Esophagus (tissue), 2 donors: ENCODE measurements at regions not wholly inside any gene's neighbourhood (a gene's known extent, or its start where the extent isn't known, plus 50 kb on each side); places are given as distances from the start of the nearest gene placed in this dataset.
"Not testable (repeated sequence)": the region's sequence is repeated elsewhere in the genome, so short reads cannot be mapped to it uniquely, and the experiment has no call there.

Experiments
- H3K27ac ChIP-seq, 2 donors: one replicate each; pipeline ENCODE4 v1.5.1; 2013; ENCODE audit warnings: low read depth in 2 of 2, mild to moderate bottlenecking in 2 of 2, inconsistent platforms in 1 of 2, low read length in 1 of 2, moderate library complexity in 1 of 2
- H3K27me3 ChIP-seq, 2 donors: one replicate each; pipeline ENCODE4 v1.6.1; 2013; ENCODE audit warnings: low read length in 2 of 2, control low read depth in 1 of 2, mild to moderate bottlenecking in 1 of 2; ENCODE audit not compliant: insufficient read depth in 2 of 2, control insufficient read depth in 1 of 2
- H3K36me3 ChIP-seq, 2 donors: one replicate each; pipeline ENCODE4 v1.6.1; 2013; ENCODE audit warnings: low read length in 1 of 2; ENCODE audit not compliant: control insufficient read depth in 2 of 2, insufficient read depth in 2 of 2
- H3K4me1 ChIP-seq, 2 donors: one replicate each; pipeline ENCODE4 v1.6.1; 2013; ENCODE audit warnings: low read length in 1 of 2; ENCODE audit not compliant: control insufficient read depth in 2 of 2, insufficient read depth in 2 of 2
- H3K4me3 ChIP-seq, 2 donors: one replicate each; pipeline ENCODE4 v1.5.1; 2013; ENCODE audit warnings: low read length in 2 of 2, mild to moderate bottlenecking in 2 of 2, low read depth in 1 of 2, moderate library complexity in 1 of 2
- H3K9me3 ChIP-seq, 2 donors: one replicate each; pipeline ENCODE4 v1.6.1; 2013; ENCODE audit warnings: mild to moderate bottlenecking in 2 of 2, low read depth in 1 of 2, low read length in 1 of 2, moderate library complexity in 1 of 2; ENCODE audit not compliant: control insufficient read depth in 2 of 2, insufficient read depth in 1 of 2
- WGBS, 2 donors: extraction: QIAGEN DNeasy Blood & Tissue Kit; methylation state at CpG; one replicate each; pipeline ENCODE4 v1.1.7; 2013; 5-methylcytosine and 5-hydroxymethylcytosine counted together
- donor health status: healthy with polysubstance abuse.
- donor health status: Bipolar disorder and iron deficiency.

- 96 to 98% methylated on average over 2 of the region's 2 CpGs for WGBS, 2 donors
- Histone ChIP-seq H3K27ac (peak overlapping the region; percentile 62 to 63), H3K36me3 (no peaks in the 10 kb centered on the region), H3K4me3 (no peak overlapping the region), H3K27me3 (peaks cover 0 to 3% of the 10 kb centered on the region in 2 donors), H3K9me3 (no peaks in the 10 kb centered on the region), H3K4me1 (peaks cover 0 to 3% of the 10 kb centered on the region in 2 donors)
Measured at GRCh38 chr6:85361643-85362014, 88.3 kb upstream of the NT5E start.

GRCh38 chr6:85360794-85361642, 88.9 kb upstream of the NT5E start:
- Histone ChIP-seq H3K36me3 (no peaks in the 10 kb centered on the region), H3K9me3 (no peaks in the 10 kb centered on the region), H3K27me3 (peaks cover 0 to 3% of the 10 kb centered on the region in 2 donors), H3K4me1 (peaks cover 0 to 3% of the 10 kb centered on the region in 2 donors), H3K4me3 (no peak overlapping the region), H3K27ac (peak overlapping the region; percentile 40 to 60)
- whole genome bisulfite sequencing, 2 donors: 14 to 15% methylated on average over 1 of the region's 1 CpG

- Histone ChIP-seq H3K4me3 (no peak overlapping the region), H3K27ac (no peak overlapping the region), H3K4me1 (peaks cover 0 to 3% of the 10 kb centered on the region in 2 donors), H3K27me3 (peaks cover 0 to 3% of the 10 kb centered on the region in 2 donors), H3K9me3 (no peaks in the 10 kb centered on the region), H3K36me3 (no peaks in the 10 kb centered on the region)
- 64 to 79% methylated on average over 1 of the region's 1 CpG for WGBS, 2 donors
Measured at GRCh38 chr6:85357651-85358050, 92.2 kb upstream of the NT5E start.

GRCh38 chr6:85356743-85357142, 93.1 kb upstream of the NT5E start:
- not testable (repeated sequence) for H3K9me3 ChIP-seq, H3K4me3 ChIP-seq, H3K27ac ChIP-seq, H3K27me3 ChIP-seq, H3K36me3 ChIP-seq, H3K4me1 ChIP-seq
- 92 to 96% methylated on average over 2 to 3 of the region's 3 CpGs for WGBS, 2 donors

- no peaks in the 10 kb centered on the region for H3K4me1 ChIP-seq
- H3K27me3 ChIP-seq: peaks cover 0 to 3% of the 10 kb centered on the region in 2 donors
- WGBS, 2 donors: 65 to 66% methylated on average over 2 of the region's 2 CpGs
- H3K4me3 ChIP-seq: no peak overlapping the region
- no peak overlapping the region for H3K27ac ChIP-seq
- H3K36me3 ChIP-seq: no peaks in the 10 kb centered on the region
- H3K9me3 ChIP-seq: no peaks in the 10 kb centered on the region
Measured at GRCh38 chr6:85355816-85356215, 94.1 kb upstream of the NT5E start.

GRCh38 chr6:85354761-85355618, 94.9 kb upstream of the NT5E start:
- Histone ChIP-seq H3K27me3 (peaks cover 0 to 3% of the 10 kb centered on the region in 2 donors), H3K4me3 (no peak overlapping the region), H3K9me3 (no peaks in the 10 kb centered on the region), H3K4me1 (no peaks in the 10 kb centered on the region), H3K27ac (no peak overlapping the region), H3K36me3 (no peaks in the 10 kb centered on the region)
- 28 to 29% methylated on average over 10 of the region's 10 CpGs for WGBS, 2 donors

GRCh38 chr6:85353012-85353411, 96.9 kb upstream of the NT5E start:
- Histone ChIP-seq H3K4me3 (no peak overlapping the region), H3K9me3 (no peaks in the 10 kb centered on the region), H3K36me3 (no peaks in the 10 kb centered on the region), H3K27me3 (no peaks in the 10 kb centered on the region), H3K27ac (no peak overlapping the region), H3K4me1 (no peaks in the 10 kb centered on the region)
- WGBS, 2 donors: 91 to 95% methylated on average over 3 of the region's 3 CpGs

- WGBS, 2 donors: 93 to 95% methylated on average over 5 of the region's 5 CpGs
- no peaks in the 10 kb centered on the region for H3K9me3 ChIP-seq
- H3K4me3 ChIP-seq: no peak overlapping the region
- no peaks in the 10 kb centered on the region for H3K36me3 ChIP-seq
- H3K27me3 ChIP-seq: no peaks in the 10 kb centered on the region
- H3K4me1 ChIP-seq: no peaks in the 10 kb centered on the region
- H3K27ac ChIP-seq: no peak overlapping the region
Measured at GRCh38 chr6:85348643-85349042, 101.2 kb upstream of the NT5E start.

- no peaks in the 10 kb centered on the region for H3K9me3 ChIP-seq
- H3K27me3 ChIP-seq: no peaks in the 10 kb centered on the region
- no peak overlapping the region for H3K27ac ChIP-seq
- H3K4me3 ChIP-seq: no peak overlapping the region
- H3K4me1 ChIP-seq: no peaks in the 10 kb centered on the region
- 36 to 46% methylated on average over 1 of the region's 1 CpG for WGBS, 2 donors
- H3K36me3 ChIP-seq: no peaks in the 10 kb centered on the region
Measured at GRCh38 chr6:85347812-85348211, 102.1 kb upstream of the NT5E start.
